AG09309 (cell line): ENCODE measurements at regions not wholly inside any gene's neighbourhood (a gene's known extent, or its start where the extent isn't known, plus 50 kb on each side); places are given as distances from the start of the nearest gene placed in this dataset.

Experiments
- DNase-seq: peaks from one replicate; pipeline ENCODE4 v3.0.0-alpha.2; 2010; ENCODE audit warnings: low read depth
- H3K4me3 ChIP-seq: 2 replicates; pipeline ENCODE4 v1.5.1; 2011; ENCODE audit warnings: mild to moderate bottlenecking, low read depth, low read length, moderate library complexity; ENCODE audit not compliant: control insufficient read depth
- TF ChIP-seq, protein P1 (sequence below): IDR thresholded peaks from 2 replicates; pipeline ENCODE4 v1.5.1; 2011; ENCODE audit warnings: mild to moderate bottlenecking, low read depth, low read length, inconsistent platforms; ENCODE audit not compliant: insufficient read depth, control insufficient read depth; ENCODE audit errors: missing control alignments

DNA sequence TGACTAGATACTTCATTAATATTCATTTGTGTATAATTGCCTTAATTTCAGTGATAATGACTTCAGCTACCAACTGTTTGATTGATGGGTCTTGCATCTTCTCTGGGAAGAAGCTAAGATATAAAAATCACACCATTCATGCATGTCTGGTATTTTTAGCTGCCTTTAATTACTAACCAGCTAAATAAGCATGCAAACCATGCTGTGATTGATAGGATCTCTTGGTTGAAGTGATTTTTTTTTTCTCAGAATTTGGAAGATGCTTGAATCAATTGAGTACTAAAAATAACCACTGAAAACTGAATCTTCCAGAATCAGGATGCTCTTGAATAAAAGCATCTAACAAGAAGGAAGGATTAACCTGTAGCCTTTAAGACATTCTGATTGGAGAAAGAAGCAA lies 668.8 kb downstream of the TDRD15 start:
- H3K4me3 ChIP-seq = no peak overlapping the region
- TF ChIP-seq, protein P1, sequence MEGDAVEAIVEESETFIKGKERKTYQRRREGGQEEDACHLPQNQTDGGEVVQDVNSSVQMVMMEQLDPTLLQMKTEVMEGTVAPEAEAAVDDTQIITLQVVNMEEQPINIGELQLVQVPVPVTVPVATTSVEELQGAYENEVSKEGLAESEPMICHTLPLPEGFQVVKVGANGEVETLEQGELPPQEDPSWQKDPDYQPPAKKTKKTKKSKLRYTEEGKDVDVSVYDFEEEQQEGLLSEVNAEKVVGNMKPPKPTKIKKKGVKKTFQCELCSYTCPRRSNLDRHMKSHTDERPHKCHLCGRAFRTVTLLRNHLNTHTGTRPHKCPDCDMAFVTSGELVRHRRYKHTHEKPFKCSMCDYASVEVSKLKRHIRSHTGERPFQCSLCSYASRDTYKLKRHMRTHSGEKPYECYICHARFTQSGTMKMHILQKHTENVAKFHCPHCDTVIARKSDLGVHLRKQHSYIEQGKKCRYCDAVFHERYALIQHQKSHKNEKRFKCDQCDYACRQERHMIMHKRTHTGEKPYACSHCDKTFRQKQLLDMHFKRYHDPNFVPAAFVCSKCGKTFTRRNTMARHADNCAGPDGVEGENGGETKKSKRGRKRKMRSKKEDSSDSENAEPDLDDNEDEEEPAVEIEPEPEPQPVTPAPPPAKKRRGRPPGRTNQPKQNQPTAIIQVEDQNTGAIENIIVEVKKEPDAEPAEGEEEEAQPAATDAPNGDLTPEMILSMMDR = no peak
- DNase-seq = no peak

DNA sequence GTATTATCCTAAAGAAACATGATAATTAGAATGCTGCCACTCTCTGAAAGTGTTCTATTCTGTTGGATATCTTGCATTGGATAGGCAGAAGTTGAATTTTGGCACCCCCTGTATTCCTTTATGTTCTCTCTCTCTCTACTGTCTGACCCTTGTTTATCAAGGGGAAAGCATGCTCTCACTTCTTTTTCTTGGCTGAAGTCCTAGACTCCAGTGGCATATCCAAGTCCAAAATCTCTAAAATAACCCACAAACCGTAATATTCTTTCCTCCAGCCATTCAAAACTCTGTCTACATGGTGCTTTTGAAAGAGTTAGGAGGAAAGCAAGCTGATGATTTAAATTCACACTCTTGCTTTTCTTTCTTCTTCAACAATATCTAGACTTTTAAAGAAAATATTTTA lies 669.7 kb downstream of the TDRD15 start:
- no peak for DNase-seq
- H3K4me3 ChIP-seq = no peak overlapping the region
- TF ChIP-seq, protein P1 = no peak

DNA sequence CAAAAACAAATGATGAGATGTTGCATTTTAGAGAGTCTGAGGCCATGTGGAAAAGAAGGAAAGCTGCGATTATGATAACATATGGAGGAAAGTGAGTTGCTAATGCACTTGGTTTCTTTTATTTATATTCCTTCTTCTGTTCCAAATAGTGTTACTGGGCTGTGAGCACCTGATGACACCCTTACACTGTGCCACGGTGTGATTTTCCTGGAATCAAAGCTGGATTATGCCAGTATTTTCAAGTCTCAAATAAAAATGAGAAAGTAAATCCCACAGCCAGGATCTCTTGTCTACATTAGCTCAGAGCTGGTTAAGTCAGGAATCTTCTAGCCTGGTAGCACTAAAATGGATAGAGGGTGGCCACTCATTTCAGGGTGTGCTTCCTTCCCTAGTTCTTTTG lies 670.8 kb downstream of the TDRD15 start:
- no peak overlapping the region for H3K4me3 ChIP-seq
- no peak for DNase-seq
- TF ChIP-seq, protein P1 = no peak

- TF ChIP-seq, protein P1 = no peak
- no peak overlapping the region for H3K4me3 ChIP-seq
- no peak for DNase-seq
Observed at GRCh38 chr2:21800356-21800755, 676.6 kb downstream of the TDRD15 start.

DNA sequence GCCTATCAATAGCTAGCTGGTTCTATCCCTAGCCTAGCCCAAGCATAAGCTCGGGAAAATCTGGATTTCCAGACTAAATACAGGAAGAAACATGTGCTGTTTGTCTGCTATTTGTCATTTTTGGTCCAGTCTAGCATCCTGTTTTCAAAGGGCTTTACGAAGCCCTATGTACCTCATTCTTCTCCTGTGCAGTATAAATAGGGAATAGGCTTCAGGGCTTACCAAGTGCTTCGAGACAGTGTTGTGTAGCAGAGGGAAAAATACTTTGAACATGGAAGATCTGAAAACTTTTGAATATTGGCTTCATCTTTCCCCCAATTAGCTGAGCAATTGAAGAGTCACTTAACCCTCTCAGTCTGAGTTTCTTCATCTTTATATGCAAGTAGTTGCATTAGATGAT lies 679.8 kb downstream of the TDRD15 start:
- TF ChIP-seq, protein P1 = no peak
- no peak overlapping the region for H3K4me3 ChIP-seq
- no peak for DNase-seq

GRCh38 chr2:21804151-21804550 lies 680.4 kb downstream of the TDRD15 start:
- H3K4me3 ChIP-seq = no peak overlapping the region
- DNase-seq = no peak
- TF ChIP-seq, protein P1 = no peak

- H3K4me3 ChIP-seq = no peak overlapping the region
- TF ChIP-seq, protein P1 = no peak
- DNase-seq = no peak
Observed at GRCh38 chr2:21811541-21811940, 687.8 kb downstream of the TDRD15 start.
